ENCODE measurements at regions not wholly inside any gene's neighbourhood (a gene's known extent, or its start where the extent isn't known, plus 50 kb on each side); places are given as distances from the start of the nearest gene placed in this dataset.

DNA sequence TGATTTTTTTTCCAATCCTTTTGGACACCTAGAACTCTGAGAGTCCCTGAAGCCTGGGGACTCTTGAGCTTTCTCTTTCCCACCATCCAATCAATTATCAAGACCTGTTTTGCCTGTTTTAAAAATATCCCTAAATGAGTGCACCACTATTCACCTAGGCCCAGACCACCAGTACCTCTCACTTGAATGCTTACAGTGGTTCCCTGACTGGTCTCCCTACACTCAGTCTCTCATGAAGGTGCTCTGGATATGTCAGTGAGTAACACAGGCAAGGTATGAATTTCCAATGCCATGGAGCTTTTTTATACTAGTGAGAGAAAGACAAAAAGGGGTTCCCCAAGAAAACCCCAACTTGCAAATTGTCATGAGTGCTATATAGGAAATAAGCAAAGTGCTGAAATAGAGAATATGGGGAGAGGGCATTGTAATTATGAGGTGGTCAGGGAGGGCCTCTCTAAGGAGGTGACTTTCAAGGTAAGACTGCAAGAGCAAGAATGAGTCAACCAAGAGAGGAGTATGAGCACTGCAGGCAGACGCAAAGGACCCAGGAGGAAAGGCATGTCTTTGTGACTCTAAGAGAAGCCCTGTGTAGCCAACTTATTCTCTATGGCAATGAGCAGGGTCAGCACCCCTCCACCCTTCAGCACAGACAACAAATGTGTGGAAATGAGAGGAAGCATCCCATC is 85.3 kb upstream of the MBIP start:
- TF ChIP-seq, protein P1, sequence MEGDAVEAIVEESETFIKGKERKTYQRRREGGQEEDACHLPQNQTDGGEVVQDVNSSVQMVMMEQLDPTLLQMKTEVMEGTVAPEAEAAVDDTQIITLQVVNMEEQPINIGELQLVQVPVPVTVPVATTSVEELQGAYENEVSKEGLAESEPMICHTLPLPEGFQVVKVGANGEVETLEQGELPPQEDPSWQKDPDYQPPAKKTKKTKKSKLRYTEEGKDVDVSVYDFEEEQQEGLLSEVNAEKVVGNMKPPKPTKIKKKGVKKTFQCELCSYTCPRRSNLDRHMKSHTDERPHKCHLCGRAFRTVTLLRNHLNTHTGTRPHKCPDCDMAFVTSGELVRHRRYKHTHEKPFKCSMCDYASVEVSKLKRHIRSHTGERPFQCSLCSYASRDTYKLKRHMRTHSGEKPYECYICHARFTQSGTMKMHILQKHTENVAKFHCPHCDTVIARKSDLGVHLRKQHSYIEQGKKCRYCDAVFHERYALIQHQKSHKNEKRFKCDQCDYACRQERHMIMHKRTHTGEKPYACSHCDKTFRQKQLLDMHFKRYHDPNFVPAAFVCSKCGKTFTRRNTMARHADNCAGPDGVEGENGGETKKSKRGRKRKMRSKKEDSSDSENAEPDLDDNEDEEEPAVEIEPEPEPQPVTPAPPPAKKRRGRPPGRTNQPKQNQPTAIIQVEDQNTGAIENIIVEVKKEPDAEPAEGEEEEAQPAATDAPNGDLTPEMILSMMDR (IDR thresholded peaks at IDR 0.05) = no peak
- TF ChIP-seq EP300 (IDR thresholded peaks at IDR 0.05) (no peak), POLR2A (IDR thresholded peaks at IDR 0.05; ENCODE audit: low read depth) (no peak), POLR2AphosphoS5 (IDR thresholded peaks at IDR 0.05) (no peak)

Measured in esophagus muscularis mucosa (tissue), 4 donors.